NCI-H345 treated with DMSO at 0.1 percent for 48 hours (cell line): ENCODE measurements at regions not wholly inside any gene's neighbourhood (a gene's known extent, or its start where the extent isn't known, plus 50 kb on each side); places are given as distances from the start of the nearest gene placed in this dataset.

Source experiments
- DNase-seq: peaks from one replicate; lab custom pipeline; 2025; ENCODE audit not compliant: unreplicated experiment; lab: John Stamatoyannopoulos, UW

GRCh38 chr5:88545338-88545737, 276.7 kb upstream of the TMEM161B start:
- DNase-seq: no peak

- DNase-seq: no peak
Observed at GRCh38 chr5:88544671-88545070, 276.0 kb upstream of the TMEM161B start.

GRCh38 chr5:88544136-88544645, 275.5 kb upstream of the TMEM161B start:
- no peak for DNase-seq

GRCh38 chr5:88542786-88543185, 274.1 kb upstream of the TMEM161B start:
- no peak for DNase-seq

GRCh38 chr5:88540471-88541115, 271.9 kb upstream of the TMEM161B start:
- DNase-seq: no peak

GRCh38 chr5:88539693-88540365, 271.2 kb upstream of the TMEM161B start:
- no peak for DNase-seq

GRCh38 chr5:88539026-88539425, 270.4 kb upstream of the TMEM161B start:
- DNase-seq: no peak

GRCh38 chr5:88536146-88536545, 267.5 kb upstream of the TMEM161B start:
- no peak for DNase-seq

GRCh38 chr5:88524941-88525340, 256.3 kb upstream of the TMEM161B start:
- no peak for DNase-seq

GRCh38 chr5:88519066-88519465, 250.4 kb upstream of the TMEM161B start:
- no peak for DNase-seq

GRCh38 chr5:88518131-88519016, 249.7 kb upstream of the TMEM161B start:
- DNase-seq: no peak

GRCh38 chr5:88515881-88516819, 247.5 kb upstream of the TMEM161B start:
- no peak for DNase-seq

- no peak for DNase-seq
Observed at GRCh38 chr5:88515068-88515467, 246.4 kb upstream of the TMEM161B start.

GRCh38 chr5:88509403-88509802, 240.8 kb upstream of the TMEM161B start:
- DNase-seq: no peak

- DNase-seq: no peak
Observed at GRCh38 chr5:88507261-88507660, 238.6 kb upstream of the TMEM161B start.

- DNase-seq: no peak
Observed at GRCh38 chr5:88503406-88503805, 234.8 kb upstream of the TMEM161B start.

- DNase-seq: no peak
Observed at GRCh38 chr5:88503041-88503345, 234.3 kb upstream of the TMEM161B start.

GRCh38 chr5:88502179-88503040, 233.8 kb upstream of the TMEM161B start:
- peak; percentile 6 for DNase-seq

GRCh38 chr5:88495810-88496209, 227.2 kb upstream of the TMEM161B start:
- no peak for DNase-seq

- DNase-seq: no peak
Observed at GRCh38 chr5:88490874-88491273, 222.2 kb upstream of the TMEM161B start.
